ENCODE measurements at regions not wholly inside any gene's neighbourhood (a gene's known extent, or its start where the extent isn't known, plus 50 kb on each side); places are given as distances from the start of the nearest gene placed in this dataset.

DNA sequence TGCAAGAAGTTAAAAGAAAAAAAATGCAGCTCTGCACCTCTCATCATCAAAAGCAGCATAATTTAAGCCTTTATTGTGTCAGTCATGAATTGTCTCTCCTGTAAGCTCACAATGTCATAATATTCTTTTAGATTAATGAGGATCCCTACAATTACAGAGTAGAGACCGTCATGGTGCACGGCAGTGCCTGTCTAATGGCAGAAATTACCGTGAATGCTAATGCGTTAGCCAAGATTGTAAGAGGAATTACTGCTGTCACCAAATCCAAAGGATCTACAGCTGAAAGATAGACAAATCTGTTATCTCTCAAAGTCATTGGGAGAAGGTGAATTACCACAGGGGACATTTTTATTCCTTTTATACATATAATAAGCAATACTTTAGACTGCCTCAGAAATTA lies 631.6 kb upstream of the NRSN1 start:
- Mint-ChIP-seq H3K36me3 (ENCODE audit: low read depth, unreplicated experiment) (no peaks in the 10 kb centered on the region), H3K4me1 (ENCODE audit: unreplicated experiment) (no peaks in the 10 kb centered on the region), H3K27me3 (ENCODE audit: unreplicated experiment) (no peaks in the 10 kb centered on the region), H3K9me3 (ENCODE audit: unreplicated experiment) (no peaks in the 10 kb centered on the region), H3K4me3 (ENCODE audit: unreplicated experiment) (no peak overlapping the region), H3K27ac (ENCODE audit: unreplicated experiment) (no peak overlapping the region)
- TF ChIP-seq, protein P1, sequence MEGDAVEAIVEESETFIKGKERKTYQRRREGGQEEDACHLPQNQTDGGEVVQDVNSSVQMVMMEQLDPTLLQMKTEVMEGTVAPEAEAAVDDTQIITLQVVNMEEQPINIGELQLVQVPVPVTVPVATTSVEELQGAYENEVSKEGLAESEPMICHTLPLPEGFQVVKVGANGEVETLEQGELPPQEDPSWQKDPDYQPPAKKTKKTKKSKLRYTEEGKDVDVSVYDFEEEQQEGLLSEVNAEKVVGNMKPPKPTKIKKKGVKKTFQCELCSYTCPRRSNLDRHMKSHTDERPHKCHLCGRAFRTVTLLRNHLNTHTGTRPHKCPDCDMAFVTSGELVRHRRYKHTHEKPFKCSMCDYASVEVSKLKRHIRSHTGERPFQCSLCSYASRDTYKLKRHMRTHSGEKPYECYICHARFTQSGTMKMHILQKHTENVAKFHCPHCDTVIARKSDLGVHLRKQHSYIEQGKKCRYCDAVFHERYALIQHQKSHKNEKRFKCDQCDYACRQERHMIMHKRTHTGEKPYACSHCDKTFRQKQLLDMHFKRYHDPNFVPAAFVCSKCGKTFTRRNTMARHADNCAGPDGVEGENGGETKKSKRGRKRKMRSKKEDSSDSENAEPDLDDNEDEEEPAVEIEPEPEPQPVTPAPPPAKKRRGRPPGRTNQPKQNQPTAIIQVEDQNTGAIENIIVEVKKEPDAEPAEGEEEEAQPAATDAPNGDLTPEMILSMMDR (IDR thresholded peaks at IDR 0.05; ENCODE audit: unreplicated experiment): no peak
- DNase-seq (ENCODE audit: low spot score): no peak

DNA sequence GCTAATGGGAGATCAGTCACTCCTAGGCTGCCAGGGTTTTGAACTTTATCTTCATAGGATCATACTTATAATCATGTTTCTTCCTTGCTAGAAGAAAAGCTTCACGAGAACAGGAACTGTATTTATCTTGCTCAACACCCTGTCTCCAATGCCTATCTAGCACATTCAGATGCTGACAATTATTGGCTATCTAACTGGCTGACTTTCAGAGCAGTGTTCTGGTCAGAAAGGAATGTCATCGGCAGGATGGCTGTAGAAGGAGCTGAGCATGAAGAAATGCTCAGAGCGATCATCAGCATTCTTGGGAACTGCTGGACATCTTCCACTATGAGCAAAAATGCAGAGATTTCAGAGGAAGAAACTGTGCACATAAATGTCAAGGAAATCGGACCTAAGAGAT lies 628.0 kb upstream of the NRSN1 start:
- no peak for DNase-seq (ENCODE audit: low spot score)
- no peak overlapping the region for H3K27ac Mint-ChIP-seq (ENCODE audit: unreplicated experiment)
- no peaks in the 10 kb centered on the region for H3K27me3 Mint-ChIP-seq (ENCODE audit: unreplicated experiment)
- H3K36me3 Mint-ChIP-seq (ENCODE audit: low read depth, unreplicated experiment): no peaks in the 10 kb centered on the region
- no peaks in the 10 kb centered on the region for H3K9me3 Mint-ChIP-seq (ENCODE audit: unreplicated experiment)
- TF ChIP-seq, protein P1 (IDR thresholded peaks at IDR 0.05; ENCODE audit: unreplicated experiment): no peak
- no peaks in the 10 kb centered on the region for H3K4me1 Mint-ChIP-seq (ENCODE audit: unreplicated experiment)
- no peak overlapping the region for H3K4me3 Mint-ChIP-seq (ENCODE audit: unreplicated experiment)

DNA sequence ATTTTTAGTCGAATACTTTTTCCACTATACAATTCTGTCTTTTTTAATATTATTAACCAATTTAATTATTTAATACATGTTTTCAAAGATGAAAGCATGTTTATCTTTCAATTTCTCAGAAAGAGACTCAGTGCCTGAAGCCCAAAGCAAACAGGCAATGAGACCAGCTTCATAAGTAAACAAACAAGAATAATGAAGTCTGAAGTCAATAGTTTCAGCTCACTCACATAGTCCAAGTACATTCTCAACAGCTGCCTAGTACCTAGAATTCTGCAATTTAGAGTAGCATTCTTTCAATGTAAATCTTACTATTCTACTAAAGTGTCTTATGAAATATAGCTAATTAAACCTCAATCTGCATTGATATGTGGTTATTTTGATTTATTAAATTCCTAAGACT lies 626.5 kb upstream of the NRSN1 start:
- Mint-ChIP-seq H3K4me1 (ENCODE audit: unreplicated experiment) (no peaks in the 10 kb centered on the region), H3K4me3 (ENCODE audit: unreplicated experiment) (no peak overlapping the region), H3K36me3 (ENCODE audit: low read depth, unreplicated experiment) (no peaks in the 10 kb centered on the region), H3K27ac (ENCODE audit: unreplicated experiment) (no peak overlapping the region), H3K9me3 (ENCODE audit: unreplicated experiment) (no peaks in the 10 kb centered on the region), H3K27me3 (ENCODE audit: unreplicated experiment) (no peaks in the 10 kb centered on the region)
- no peak for DNase-seq (ENCODE audit: low spot score)
- TF ChIP-seq, protein P1 (IDR thresholded peaks at IDR 0.05; ENCODE audit: unreplicated experiment): no peak

GRCh38 chr6:23503173-23503572 lies 622.8 kb upstream of the NRSN1 start:
- DNase-seq (ENCODE audit: low spot score): no peak
- TF ChIP-seq, protein P1 (IDR thresholded peaks at IDR 0.05; ENCODE audit: unreplicated experiment): no peak
- Mint-ChIP-seq H3K36me3 (ENCODE audit: low read depth, unreplicated experiment) (no peaks in the 10 kb centered on the region), H3K27ac (ENCODE audit: unreplicated experiment) (no peak overlapping the region), H3K27me3 (ENCODE audit: unreplicated experiment) (no peaks in the 10 kb centered on the region), H3K9me3 (ENCODE audit: unreplicated experiment) (no peaks in the 10 kb centered on the region), H3K4me3 (ENCODE audit: unreplicated experiment) (no peak overlapping the region), H3K4me1 (ENCODE audit: unreplicated experiment) (no peaks in the 10 kb centered on the region)

DNA sequence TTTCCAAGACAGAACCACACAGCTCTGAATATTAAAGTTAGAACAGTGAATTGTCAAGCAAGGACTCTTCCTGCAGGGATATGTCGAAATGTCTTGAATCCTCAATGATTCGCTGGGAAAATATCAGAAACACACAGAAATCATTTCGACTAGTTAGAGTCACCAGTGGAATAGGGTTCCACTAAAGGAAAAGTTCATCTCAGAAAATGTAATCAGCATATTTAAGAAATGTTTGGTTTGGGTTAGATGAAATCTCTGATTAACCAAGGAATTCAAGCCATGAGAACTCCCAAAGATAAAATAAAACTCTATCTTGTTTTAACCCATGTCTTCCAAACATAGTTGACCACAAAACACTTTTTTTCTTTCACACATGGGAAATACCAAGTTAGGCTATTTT lies 621.0 kb upstream of the NRSN1 start:
- no peaks in the 10 kb centered on the region for H3K36me3 Mint-ChIP-seq (ENCODE audit: low read depth, unreplicated experiment)
- H3K9me3 Mint-ChIP-seq (ENCODE audit: unreplicated experiment): no peaks in the 10 kb centered on the region
- H3K4me1 Mint-ChIP-seq (ENCODE audit: unreplicated experiment): no peaks in the 10 kb centered on the region
- no peak overlapping the region for H3K27ac Mint-ChIP-seq (ENCODE audit: unreplicated experiment)
- no peak for DNase-seq (ENCODE audit: low spot score)
- H3K27me3 Mint-ChIP-seq (ENCODE audit: unreplicated experiment): no peaks in the 10 kb centered on the region
- TF ChIP-seq, protein P1 (IDR thresholded peaks at IDR 0.05; ENCODE audit: unreplicated experiment): no peak
- H3K4me3 Mint-ChIP-seq (ENCODE audit: unreplicated experiment): no peak overlapping the region
